ENCODE measurements at regions not wholly inside any gene's neighbourhood (a gene's known extent, or its start where the extent isn't known, plus 50 kb on each side); places are given as distances from the start of the nearest gene placed in this dataset.
"Not testable (repeated sequence)": the region's sequence is repeated elsewhere in the genome, so short reads cannot be mapped to it uniquely, and the experiment has no call there.

- DNase-seq, result no peak
Observed at GRCh38 chr7:83306502-83306901, 143.8 kb upstream of the PCLO start.

GRCh38 chr7:83305027-83305426 lies 142.3 kb upstream of the PCLO start:
- no peak for DNase-seq

- no peak for DNase-seq
Observed at GRCh38 chr7:83301416-83301815, 138.7 kb upstream of the PCLO start.

GRCh38 chr7:83290211-83290610 lies 127.5 kb upstream of the PCLO start:
- DNase-seq, result no peak

- DNase-seq, result no peak
Observed at GRCh38 chr7:83289419-83289993, 126.8 kb upstream of the PCLO start.

GRCh38 chr7:83280671-83281070 lies 118.0 kb upstream of the PCLO start:
- no peak for DNase-seq

- DNase-seq, result no peak
Observed at GRCh38 chr7:83276250-83276649, 113.6 kb upstream of the PCLO start.

GRCh38 chr7:83273699-83274098 lies 111.0 kb upstream of the PCLO start:
- DNase-seq, result no peak

GRCh38 chr7:83271212-83272099 lies 108.8 kb upstream of the PCLO start:
- DNase-seq, result peak; percentile 9

GRCh38 chr7:83270407-83270806 lies 107.7 kb upstream of the PCLO start:
- DNase-seq, result no peak

- no peak for DNase-seq
Observed at GRCh38 chr7:83267141-83267631, 104.5 kb upstream of the PCLO start.

GRCh38 chr7:83263442-83264034 lies 100.9 kb upstream of the PCLO start:
- not testable (repeated sequence) for DNase-seq

GRCh38 chr7:83259064-83259463 lies 96.4 kb upstream of the PCLO start:
- no peak for DNase-seq

- no peak for DNase-seq
Observed at GRCh38 chr7:83248000-83248399, 85.3 kb upstream of the PCLO start.

- not testable (repeated sequence) for DNase-seq
Observed at GRCh38 chr7:83219231-83219630, 56.5 kb upstream of the PCLO start.

GRCh38 chr7:83212883-83213282 lies 50.2 kb upstream of the PCLO start:
- DNase-seq, result no peak
